Thyroid gland (tissue), 4 donors: ENCODE measurements at regions not wholly inside any gene's neighbourhood (a gene's known extent, or its start where the extent isn't known, plus 50 kb on each side); places are given as distances from the start of the nearest gene placed in this dataset.

Experiments used
- DNase-seq, 2 donors: peaks; one replicate each; pipeline ENCODE4 v3.0.0-alpha.2; 2019
- H3K27ac ChIP-seq, 3 donors: fragments of 200-600 bp; sonication (generic); 1 replicate in 2 of 3; 2 replicates in 1 of 3; pipeline ENCODE4 v1.5.1; 2016 to 2019; ENCODE audit warnings: mild to moderate bottlenecking in 1 of 3, moderate library complexity in 1 of 3
- H3K27me3 ChIP-seq: fragments of 200-600 bp; sonication (generic); one replicate; pipeline ENCODE4 v1.5.1; 2019
- H3K36me3 ChIP-seq, 2 donors: fragments of 200-600 bp; sonication (generic); one replicate each; pipeline ENCODE4 v1.5.1; 2016 to 2019
- H3K4me1 ChIP-seq, 2 donors: fragments of 200-600 bp; sonication (generic); one replicate each; pipeline ENCODE4 v1.5.1; 2017 to 2019
- H3K4me3 ChIP-seq, 3 donors: fragments of 200-600 bp; sonication (generic); replicated peaks in 1 of 3; 1 replicate in 2 of 3; 2 replicates in 1 of 3; pipeline ENCODE4 v1.5.1; 2016; ENCODE audit warnings: mild to moderate bottlenecking in 1 of 3
- H3K9me3 ChIP-seq: fragments of 200-600 bp; sonication (generic); one replicate; pipeline ENCODE4 v1.5.1; 2017
- POLR2A ChIP-seq, 2 donors: fragments of 450-650 bp; IDR thresholded peaks; one replicate each; pipeline ENCODE4 v1.6.1; 2017; ENCODE audit warnings: antibody characterized with exemption in 2 of 2, mild to moderate bottlenecking in 2 of 2, moderate library complexity in 1 of 2
- WGBS, 2 donors: methylation state at CpG; one replicate each; pipeline ENCODE4 v1.1.5; 2017; 5-methylcytosine and 5-hydroxymethylcytosine counted together
- intact Hi-C: fragments of 100-400 bp; cut with DNase I; formaldehyde crosslinking; loops from one replicate; pipeline ENCODE4 v1.15.1; 2023
- TF ChIP-seq, protein P1 (sequence below), 6 experiments: fragments of 200-600 bp in 3 of 6; fragments of 450-650 bp in 3 of 6; sonication (generic) in 3 of 6; IDR thresholded peaks; one replicate each; pipeline ENCODE4 v1.5.1; 2016 to 2019; ENCODE audit warnings: antibody characterized with exemption in 6 of 6, mild to moderate bottlenecking in 2 of 6, inconsistent platforms in 1 of 6, moderate library complexity in 1 of 6

- WGBS, 2 donors, result 90 to 96% methylated on average over 4 of the region's 4 CpGs
- Histone ChIP-seq H3K27ac (no peak overlapping the region), H3K4me1 (no peaks in the 10 kb centered on the region), H3K27me3 (no peaks in the 10 kb centered on the region), H3K4me3 (no peak overlapping the region), H3K9me3 (no peaks in the 10 kb centered on the region), H3K36me3 (no peaks in the 10 kb centered on the region)
- no peak for TF ChIP-seq POLR2A (IDR thresholded peaks at IDR 0.05)
- TF ChIP-seq, protein P1, sequence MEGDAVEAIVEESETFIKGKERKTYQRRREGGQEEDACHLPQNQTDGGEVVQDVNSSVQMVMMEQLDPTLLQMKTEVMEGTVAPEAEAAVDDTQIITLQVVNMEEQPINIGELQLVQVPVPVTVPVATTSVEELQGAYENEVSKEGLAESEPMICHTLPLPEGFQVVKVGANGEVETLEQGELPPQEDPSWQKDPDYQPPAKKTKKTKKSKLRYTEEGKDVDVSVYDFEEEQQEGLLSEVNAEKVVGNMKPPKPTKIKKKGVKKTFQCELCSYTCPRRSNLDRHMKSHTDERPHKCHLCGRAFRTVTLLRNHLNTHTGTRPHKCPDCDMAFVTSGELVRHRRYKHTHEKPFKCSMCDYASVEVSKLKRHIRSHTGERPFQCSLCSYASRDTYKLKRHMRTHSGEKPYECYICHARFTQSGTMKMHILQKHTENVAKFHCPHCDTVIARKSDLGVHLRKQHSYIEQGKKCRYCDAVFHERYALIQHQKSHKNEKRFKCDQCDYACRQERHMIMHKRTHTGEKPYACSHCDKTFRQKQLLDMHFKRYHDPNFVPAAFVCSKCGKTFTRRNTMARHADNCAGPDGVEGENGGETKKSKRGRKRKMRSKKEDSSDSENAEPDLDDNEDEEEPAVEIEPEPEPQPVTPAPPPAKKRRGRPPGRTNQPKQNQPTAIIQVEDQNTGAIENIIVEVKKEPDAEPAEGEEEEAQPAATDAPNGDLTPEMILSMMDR (IDR thresholded peaks at IDR 0.05), result no peak
- DNase-seq, result no peak
- intact Hi-C loops, result no loop called here
These were observed 146.9 kb upstream of the TMEM132C start for GRCh38 chr12:128120035-128120434.

DNA sequence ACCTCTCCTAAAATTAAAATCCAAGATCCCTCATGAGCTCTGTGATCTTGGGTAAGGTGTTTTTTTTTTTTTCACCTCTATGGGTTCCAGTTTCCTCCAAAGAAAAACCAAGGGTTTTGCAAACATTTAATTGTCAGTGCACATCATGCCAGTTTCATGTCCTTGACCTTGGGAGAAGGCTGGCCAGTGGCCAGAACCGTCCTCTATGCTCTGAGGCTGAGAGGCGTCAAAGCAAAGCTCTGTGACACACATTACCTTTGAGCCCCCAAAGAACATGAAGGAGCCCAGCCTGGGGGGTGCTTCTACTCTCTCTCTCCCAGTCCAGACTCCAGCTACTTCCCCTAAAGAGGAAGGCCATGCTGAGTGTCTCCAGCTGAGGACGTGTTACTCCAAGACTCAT is 145.5 kb upstream of the TMEM132C start:
- TF ChIP-seq, protein P1 (IDR thresholded peaks at IDR 0.05), result no peak
- no peak for TF ChIP-seq POLR2A (IDR thresholded peaks at IDR 0.05)
- WGBS, 2 donors, result 58 to 64% methylated on average over 3 of the region's 3 CpGs
- no peak for DNase-seq
- no peak overlapping the region for H3K4me3 ChIP-seq
- H3K27ac ChIP-seq, result no peak overlapping the region
- no peaks in the 10 kb centered on the region for H3K27me3 ChIP-seq
- no peaks in the 10 kb centered on the region for H3K4me1 ChIP-seq
- no peaks in the 10 kb centered on the region for H3K9me3 ChIP-seq
- no peaks in the 10 kb centered on the region for H3K36me3 ChIP-seq
- intact Hi-C loops, result no loop called here

DNA sequence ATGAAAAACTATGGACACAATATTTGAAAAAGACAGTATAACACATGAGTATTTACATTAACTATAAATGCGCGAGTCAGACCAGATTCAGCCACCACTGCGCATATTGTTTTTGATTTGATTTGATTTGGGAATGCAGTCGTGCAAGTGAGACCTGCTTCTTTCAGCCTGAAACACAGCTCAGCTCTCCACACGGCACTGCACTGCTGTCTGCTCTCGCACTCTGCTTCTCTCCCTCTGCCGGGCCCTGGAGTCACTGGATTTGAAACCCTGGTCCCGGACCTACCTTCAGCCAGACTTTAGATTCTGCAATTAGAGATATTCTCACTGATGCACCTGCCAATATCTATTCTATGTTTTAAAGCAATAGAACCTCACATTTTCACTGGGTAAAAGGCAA is 143.9 kb upstream of the TMEM132C start:
- WGBS, 2 donors, result 88 to 92% methylated on average over 8 of the region's 8 CpGs

DNA sequence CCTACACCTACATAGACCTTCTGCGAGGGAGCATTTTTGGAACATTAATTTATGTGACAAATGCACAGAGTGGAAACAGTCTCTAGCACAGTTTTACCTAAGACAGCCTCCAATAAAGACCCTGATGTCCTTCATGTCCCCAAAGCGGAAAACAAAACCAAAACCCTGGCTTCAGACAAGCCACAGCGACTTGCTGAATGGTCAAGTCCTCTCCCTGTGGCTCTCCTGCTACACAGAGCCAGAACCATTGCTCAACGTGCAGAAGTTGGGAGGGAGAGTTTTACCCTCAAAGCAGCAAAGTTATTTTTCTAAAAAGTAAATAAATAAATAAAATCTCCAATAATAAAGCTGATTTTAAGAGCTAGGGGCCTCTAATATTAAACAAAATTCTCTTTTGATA is 135.0 kb upstream of the TMEM132C start:
- H3K27me3 ChIP-seq, result no peaks in the 10 kb centered on the region
- 80 to 83% methylated on average over 4 of the region's 4 CpGs for WGBS, 2 donors
- DNase-seq, result no peak
- H3K4me3 ChIP-seq, result no peak overlapping the region
- no peaks in the 10 kb centered on the region for H3K4me1 ChIP-seq
- TF ChIP-seq POLR2A (IDR thresholded peaks at IDR 0.05), result no peak
- TF ChIP-seq, protein P1 (IDR thresholded peaks at IDR 0.05), result no peak
- no peaks in the 10 kb centered on the region for H3K9me3 ChIP-seq
- H3K36me3 ChIP-seq, result no peaks in the 10 kb centered on the region
- intact Hi-C loops, result no loop called here
- no peak overlapping the region for H3K27ac ChIP-seq

More for the DNA sequence above, 143.9 kb upstream of the TMEM132C start:
- H3K27me3 ChIP-seq, result no peaks in the 10 kb centered on the region
- TF ChIP-seq, protein P1 (IDR thresholded peaks at IDR 0.05), result no peak
- no peak for TF ChIP-seq POLR2A (IDR thresholded peaks at IDR 0.05)
- no peaks in the 10 kb centered on the region for H3K9me3 ChIP-seq
- no peak overlapping the region for H3K27ac ChIP-seq
- H3K4me1 ChIP-seq, result no peaks in the 10 kb centered on the region
- no peak for DNase-seq
- no peak overlapping the region for H3K4me3 ChIP-seq
- H3K36me3 ChIP-seq, result no peaks in the 10 kb centered on the region
- intact Hi-C loops, result no loop called here

GRCh38 chr12:128133321-128134073 is 133.5 kb upstream of the TMEM132C start:
- Histone ChIP-seq H3K4me1 (no peaks in the 10 kb centered on the region), H3K27ac (no peak overlapping the region), H3K36me3 (no peaks in the 10 kb centered on the region), H3K4me3 (no peak overlapping the region), H3K9me3 (no peaks in the 10 kb centered on the region), H3K27me3 (no peaks in the 10 kb centered on the region)
- DNase-seq, result no peak
- TF ChIP-seq, protein P1 (IDR thresholded peaks at IDR 0.05), result no peak
- no peak for TF ChIP-seq POLR2A (IDR thresholded peaks at IDR 0.05)
- intact Hi-C loops, result no loop called here
- WGBS, 2 donors, result 34 to 42% methylated on average over 7 of the region's 7 CpGs
